Daoy (cell line): ENCODE measurements at regions not wholly inside any gene's neighbourhood (a gene's known extent, or its start where the extent isn't known, plus 50 kb on each side); places are given as distances from the start of the nearest gene placed in this dataset.
A peak's percentile ranks its signal among the peaks of the same experiment; 100 is the strongest.
"Not testable (repeated sequence)": the region's sequence is repeated elsewhere in the genome, so short reads cannot be mapped to it uniquely, and the experiment has no call there.

ENCODE experiments used
- DNase-seq: peaks from one replicate; pipeline ENCODE4 v3.0.0-alpha.2; 2015; ENCODE audit warnings: low read depth

DNA sequence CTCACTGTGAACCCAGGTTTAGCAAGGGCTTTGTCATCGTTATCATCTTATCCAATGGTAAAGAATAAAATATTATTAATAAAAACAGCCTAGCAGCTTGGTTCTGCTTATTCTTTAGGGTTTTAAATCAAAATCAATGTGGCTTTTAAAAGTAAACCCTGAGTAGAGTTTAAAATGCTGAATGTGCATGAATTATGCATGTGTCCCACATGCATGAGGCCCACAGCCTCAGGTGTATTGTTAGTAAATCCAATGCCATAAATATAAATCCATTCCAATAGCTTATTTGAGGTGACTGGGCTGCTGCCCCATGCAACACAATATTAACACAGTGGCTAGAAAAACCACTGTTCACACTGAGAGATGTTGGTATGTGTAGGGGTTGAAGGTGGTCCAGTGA, 254.1 kb downstream of the HNMT start:
- DNase-seq, result no peak

DNA sequence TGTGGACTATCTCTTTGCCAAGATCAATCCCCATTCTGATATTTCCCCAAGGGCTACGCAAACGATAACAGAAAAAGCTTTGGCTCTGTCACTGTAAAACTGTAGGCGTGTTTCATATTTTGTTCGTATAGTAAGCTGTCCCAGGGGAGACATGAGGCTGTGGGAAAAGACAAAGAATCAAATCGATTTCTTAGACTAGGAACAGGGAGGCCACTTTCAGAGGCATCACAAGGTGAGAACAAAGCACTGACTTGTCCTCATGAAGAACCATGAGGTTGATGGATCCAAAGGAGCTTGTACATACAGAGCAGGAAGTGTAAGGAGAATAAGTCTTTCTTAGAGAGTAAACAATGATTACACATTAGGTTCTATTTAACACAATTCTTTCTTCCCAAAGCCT, 255.7 kb downstream of the HNMT start:
- DNase-seq, result no peak

DNA sequence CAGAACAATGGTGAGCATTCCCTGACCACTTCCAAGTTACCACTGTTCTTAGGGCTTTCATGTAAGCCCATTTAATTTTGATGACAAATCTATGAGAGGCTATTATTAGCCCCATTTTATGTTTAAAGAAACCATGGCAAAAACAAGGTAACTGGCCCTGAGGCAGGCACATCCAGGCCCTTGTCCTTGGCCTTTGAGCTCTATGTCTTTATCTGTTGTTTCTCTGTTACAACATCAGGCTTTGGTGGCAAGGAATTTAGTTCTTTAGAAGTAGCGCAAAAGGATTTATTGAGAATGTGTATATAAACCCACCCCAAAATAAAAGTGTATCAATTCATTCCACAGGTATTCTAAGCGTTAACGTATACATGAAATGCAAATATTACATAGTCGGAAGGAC, 257.1 kb downstream of the HNMT start:
- no peak for DNase-seq

DNA sequence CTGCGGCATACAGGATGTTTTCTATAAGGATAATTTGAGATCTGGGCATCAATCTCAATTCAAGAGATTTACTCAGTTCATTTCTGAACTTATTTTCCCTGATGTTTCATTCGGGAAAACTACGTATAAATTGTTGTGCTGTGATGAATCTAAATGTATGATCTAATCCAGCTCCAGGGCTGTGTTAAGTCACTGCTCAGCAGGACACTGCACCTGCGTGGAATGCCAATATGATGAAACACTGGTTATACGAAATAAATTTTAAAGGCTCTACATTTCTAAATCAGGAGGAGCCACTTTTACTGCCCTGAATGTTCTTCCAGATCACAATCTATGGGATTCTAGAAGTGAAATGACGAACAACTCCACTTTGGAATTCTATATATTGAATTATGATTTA, 259.0 kb downstream of the HNMT start:
- DNase-seq, result peak; percentile 12

DNA sequence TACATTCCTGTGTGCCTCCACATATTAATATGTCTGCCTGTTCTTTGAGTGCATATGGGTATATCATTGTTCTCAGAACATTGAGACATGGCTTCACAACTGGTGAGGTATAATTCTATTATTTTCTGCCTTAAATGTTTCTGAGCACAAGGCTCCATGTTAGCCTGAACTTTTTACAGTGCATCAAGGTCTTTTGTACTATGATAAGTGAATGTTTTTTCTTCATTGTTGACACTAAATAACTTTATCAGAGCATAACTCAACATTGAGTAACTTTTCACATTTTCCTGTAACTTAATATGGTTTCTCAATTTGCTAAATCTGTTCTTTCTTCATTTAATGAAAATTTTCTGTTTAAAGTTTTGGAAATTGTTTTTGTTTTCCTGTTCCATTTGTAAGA, 262.9 kb downstream of the HNMT start:
- no peak for DNase-seq

DNA sequence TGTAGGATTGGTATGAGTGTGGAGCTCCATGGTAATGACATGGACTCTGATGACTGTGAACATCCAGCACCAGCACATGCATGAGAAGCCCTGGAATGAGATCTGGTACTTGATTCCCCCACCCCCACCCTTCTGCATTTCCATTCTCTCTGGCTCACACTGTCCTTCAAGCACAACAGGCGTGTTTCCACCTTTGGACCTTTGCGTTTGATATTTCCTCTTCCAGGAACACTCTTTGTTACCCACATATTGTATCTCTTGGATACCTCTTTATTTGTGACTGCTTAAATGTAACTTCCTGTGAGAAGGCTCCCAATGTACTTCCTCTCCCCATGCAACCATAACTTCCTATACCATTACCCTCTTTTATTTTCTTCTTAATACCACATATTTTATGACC, 263.8 kb downstream of the HNMT start:
- DNase-seq, result no peak

DNA sequence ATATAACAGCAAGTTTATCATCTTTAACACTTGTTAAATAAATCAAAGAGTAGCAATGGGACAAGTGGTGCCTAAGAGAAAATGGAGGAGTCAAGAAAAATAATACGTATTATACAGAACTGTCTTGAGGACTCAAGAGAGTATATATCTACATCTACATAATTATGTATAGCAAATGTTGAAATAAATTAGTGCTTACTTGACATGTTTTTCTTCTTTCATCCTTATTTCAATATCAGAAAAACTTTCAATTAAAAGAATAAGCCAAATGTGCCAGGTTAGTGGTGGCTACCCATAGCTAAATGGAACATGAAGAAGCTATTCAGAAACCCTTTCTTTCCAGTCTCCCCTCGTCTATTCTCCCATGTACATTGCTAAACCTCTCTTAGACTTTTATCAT, 267.3 kb upstream of the SPOPL start:
- DNase-seq, result no peak

DNA sequence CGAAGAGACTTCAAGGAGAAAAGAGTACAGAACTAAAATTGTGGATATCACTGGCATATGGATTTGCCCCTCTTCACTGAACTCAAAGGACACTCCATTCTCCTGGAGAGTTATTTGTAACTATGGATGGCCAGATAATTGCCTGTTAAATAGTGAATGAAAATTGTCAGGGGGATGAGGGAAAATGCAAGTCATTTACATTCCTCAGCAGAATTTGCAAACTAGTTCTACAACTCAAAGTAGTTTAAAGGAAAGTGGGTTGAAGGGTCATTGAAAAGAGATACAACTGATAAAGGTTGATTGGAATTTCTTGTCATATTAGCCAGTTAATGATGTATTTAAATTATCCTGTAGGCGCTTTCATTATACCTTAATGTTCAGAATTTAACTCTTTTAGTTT, 266.5 kb upstream of the SPOPL start:
- DNase-seq, result no peak

DNA sequence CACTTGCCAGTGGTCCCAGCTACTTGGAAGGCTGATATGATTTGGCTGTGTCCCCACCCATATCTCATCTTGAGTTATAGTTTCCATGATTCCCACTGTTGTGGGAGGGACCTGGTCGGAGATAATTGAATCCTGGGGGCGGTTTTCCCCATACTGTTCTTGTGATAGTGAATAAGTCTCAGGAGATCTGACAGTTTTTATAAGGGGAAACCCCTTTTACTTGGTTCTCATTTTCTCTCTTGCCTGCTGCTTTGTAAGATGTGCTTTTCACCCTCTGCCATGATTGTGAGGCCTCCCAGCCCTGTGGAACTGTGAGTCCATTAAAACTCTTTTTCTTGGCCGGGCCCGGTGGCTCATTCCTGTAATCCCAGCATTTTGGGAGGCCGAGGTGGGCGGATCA, 265.4 kb upstream of the SPOPL start:
- DNase-seq, result no peak

DNA sequence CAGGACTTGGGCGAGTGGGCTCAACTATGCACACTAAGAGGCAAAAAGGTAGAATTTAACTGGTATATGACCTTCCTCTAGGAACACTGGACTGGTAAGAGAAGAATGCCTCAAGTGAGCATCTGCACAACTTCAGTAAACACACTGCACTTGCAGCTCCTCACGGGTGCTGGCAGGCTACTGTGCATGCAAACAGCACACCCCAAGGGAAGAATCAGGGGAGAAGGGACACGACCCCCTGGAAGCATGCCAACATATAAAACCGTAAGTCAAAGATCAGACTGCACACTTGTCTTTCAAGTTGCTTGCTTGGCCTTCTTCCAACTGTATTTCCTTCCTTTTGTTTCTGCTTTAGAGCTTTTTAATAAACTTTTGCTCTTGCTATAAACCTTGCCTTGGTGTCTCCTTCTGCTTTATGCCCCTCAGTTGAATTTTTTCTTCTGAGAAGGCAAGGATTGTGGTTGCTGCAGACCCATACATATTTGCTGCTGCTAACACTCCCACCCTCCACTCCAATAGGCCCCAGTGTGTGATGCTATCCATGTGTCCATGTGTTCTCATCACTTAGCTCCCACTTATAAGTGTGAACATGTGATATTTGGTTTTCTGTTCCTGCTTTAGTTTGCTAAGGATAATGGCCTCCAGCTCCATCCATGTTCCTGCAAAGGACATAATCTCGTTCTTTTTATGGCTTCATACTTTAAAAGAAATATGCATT, 263.7 kb upstream of the SPOPL start:
- DNase-seq, result no peak

DNA sequence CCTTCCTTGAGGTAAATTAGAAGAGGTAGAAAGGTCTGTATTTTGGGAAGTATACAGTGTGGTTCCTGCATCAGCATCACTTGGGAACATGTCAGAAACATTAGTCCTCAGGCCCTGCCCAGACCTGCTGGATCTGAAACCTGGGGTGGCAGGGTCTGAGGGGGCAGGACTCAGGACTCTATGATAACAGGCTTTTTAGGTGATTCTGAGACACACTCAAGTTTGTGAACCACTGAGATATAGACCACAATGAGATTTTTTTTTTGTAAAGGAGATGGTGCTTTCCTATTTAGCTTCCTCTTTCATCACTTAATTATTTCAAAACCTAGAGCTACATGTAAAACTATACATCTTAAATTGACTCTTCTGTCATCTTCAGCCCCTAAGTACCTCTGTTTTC, 262.7 kb upstream of the SPOPL start:
- DNase-seq, result no peak

DNA sequence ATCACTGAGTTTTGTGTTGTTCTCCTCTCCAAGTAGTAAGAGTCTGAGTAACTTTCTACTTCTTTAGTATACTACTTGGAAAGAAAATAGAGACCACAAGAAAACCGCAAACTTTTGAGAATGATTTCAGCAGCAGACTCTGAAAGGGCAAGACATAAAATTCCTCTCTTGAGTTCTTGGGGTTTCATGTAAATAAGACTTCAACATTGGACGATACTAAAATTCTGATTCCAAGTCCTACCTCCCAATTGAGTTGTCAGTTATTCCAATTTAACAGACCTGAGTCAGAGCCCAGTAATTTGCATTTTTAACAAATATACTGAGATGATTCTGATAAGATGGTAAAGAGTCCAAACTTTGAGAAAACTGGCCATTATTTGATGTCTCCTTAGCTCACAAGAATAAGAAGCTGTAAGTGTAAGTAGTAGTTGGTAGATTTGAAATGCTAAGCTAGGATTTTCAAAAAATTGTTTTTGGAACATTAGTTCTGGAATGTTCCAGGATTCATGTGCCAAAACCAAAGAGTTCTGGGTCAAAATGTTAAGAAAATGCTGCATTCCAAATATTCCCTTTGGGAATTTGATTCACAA, 261.6 kb upstream of the SPOPL start:
- DNase-seq, result no peak

DNA sequence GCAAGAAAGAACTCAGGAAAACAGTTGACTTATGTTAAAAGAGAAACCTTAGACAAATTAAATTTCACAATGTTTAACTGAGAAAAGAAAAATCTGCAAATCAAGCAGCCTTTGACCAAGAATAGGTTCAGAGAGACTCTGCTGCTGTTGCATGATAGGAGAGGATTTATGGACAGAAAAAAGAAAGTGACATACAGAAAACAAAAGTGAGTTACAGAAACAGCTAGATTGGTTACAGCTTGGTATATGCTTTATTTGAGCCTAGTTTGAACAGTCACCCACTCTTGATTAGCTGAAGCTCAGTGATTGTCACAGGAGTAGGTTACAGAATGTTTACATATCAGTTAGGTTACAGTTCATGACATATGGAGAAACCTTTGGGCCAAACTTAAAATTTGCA, 258.2 kb upstream of the SPOPL start:
- DNase-seq, result no peak

DNA sequence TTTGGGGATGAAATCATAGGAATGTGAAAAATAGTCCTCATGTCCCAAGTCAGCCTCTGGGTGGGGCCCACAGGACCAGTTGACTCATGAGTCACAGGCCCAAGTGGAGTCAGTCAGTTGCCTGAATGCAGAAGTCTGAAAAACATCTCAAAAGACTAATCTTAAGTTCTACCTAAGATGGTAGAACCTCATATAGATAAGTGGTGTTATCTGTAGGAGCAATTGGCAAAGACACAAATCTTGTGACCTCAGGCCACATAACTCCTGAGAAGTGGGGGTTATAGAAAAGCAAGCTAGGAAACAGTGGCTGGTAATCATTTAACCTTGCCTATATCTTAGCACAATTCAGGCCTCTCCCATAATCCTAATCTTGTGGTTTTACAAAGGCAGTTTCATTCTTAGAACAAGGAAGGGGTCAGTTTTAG, 257.1 kb upstream of the SPOPL start:
- peak; percentile 4 for DNase-seq

DNA sequence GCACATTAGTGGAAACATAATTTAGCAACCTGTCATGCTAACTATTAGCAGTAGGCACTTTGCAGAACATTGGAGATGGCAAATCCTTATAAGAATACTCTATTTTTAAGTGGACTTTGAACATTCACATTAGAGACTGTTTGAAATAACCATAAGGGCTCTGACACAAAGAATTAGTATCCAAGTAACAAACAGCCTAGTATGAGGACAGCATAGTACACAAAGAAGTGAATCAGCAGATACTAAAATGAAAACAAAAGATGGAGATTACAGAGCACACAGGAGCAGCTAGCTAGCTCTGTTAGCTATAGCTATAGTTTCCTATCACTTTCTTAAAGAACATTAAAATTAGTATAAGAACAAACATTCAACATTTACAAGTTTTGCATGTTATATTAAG, 256.3 kb upstream of the SPOPL start:
- DNase-seq, result no peak

DNA sequence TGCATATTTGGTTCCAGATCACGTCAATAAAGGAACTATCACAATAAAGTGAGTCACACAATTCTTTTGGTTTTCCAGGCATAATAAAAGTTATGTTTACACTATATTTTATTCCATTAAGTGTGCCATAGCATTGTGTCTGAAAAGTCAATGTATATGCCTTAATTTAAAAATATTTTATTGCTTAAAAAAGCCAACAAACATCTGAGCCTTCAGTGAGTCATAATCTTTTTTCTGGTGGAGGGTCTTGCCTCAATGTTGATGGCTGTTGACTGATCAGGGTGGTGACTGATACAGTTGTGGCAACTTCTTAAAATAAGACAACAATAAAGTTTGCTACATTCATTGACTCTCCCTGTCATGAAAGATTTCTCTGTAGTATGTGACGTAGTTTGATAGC, 254.3 kb upstream of the SPOPL start:
- no peak for DNase-seq

DNA sequence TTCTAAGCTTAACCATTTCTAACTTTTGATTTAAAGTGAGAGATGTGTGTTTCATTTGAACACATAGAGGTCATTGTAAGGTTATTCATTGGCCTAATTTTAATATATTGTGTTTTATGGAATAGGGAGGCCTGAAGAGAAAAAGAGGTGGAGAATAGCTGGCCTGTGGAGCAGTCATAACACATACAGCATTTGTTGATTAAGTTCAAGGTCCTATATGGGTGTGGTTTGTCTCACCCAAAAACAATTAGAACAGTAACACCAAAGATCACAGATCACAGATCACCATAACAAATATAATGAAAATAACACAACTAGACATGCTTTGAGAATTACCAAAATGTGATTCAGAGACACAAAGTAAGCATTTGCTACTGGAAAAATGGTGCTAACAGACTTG, 252.4 kb upstream of the SPOPL start:
- no peak for DNase-seq

DNA sequence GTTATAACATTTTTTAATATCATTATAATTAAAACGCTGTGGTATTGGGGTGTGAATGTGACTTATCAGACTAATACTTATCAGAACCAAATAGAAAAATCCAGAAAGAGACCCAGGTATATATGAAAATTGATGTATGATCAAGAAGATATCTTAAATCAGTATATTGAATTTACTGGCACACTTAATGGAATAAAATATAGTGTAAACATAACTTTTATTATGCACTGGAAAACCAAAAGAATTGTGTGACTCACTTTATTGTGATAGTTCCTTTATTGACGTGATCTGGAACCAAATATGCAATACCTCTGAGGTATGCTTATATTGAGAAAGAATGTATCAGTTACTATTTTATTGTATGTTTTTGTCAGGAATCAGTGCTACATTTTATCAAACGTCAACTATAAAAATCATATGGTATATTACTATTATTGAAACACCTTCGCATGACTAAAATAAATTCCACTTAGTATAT, 250.7 kb upstream of the SPOPL start:
- DNase-seq, result not testable (repeated sequence)

DNA sequence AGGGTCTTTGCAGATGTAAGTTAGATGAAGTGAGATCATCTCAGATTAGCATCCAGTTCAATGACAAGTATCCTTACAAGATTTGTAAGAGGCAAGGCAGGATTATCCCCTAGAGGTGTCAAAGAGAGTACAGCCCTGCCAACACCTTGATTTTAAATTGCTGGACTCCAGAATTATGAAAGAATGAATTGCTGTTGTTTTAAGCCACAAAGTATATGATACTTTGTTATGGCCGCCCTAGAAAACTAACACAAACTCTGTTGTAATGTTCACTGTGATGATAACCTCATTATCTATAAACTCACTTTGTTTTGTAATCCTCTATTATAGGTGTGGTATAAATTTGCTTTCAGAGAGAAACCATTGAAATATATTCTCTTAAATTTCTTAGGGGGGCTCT, 249.0 kb upstream of the SPOPL start:
- DNase-seq, result no peak

DNA sequence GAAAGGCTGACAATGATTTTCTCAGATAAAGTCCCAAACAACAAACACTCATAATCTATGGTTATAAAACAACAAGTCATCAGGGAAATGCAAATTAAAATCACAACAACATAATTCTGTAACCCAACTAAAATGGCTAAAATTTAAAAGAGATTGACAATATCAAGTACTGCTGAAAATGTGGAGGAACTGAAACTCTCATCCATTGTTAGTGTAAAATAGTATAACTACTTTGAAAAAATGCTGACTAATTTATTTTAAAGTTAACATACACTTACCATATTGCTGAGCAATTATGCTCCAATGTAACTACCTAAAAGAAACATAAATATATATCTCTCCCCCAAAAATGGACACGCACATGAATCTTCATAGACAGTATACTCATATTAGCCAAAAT, 245.9 kb upstream of the SPOPL start:
- DNase-seq, result no peak

DNA sequence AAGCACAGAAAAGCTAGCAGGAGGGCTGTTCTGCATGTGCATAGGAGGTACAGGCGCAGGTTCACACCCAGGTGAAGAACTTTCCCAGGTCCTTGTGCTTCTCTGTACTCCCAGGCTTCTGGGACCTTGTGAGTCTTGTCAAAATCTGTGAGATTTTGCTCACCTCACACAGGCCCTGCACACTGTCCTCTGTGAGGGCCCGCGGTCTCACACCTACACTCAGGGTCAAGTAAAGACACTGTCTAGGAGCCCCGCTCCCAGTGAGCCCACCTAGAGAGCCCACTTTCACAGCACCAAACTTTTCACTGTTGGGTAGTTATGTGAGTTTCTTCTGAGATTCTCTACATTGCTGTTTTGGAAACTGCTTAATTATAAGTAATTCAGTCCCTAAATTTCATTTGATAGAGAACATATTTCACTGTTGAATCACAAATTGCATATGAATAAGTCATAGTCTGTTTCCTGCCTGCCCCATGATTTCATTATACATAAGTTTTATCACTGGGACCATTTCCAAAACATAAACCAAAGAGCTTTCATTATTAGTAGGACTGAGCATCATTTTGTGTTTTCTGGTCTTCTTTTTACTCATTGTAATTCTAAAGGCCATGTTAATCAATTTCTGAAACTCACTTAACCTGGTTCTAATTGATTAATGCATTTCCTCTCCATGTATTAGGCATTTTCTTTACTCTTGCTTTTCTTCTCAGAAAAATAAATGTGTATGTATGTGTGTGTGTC, 234.2 kb upstream of the SPOPL start:
- DNase-seq, result peak; percentile 22

DNA sequence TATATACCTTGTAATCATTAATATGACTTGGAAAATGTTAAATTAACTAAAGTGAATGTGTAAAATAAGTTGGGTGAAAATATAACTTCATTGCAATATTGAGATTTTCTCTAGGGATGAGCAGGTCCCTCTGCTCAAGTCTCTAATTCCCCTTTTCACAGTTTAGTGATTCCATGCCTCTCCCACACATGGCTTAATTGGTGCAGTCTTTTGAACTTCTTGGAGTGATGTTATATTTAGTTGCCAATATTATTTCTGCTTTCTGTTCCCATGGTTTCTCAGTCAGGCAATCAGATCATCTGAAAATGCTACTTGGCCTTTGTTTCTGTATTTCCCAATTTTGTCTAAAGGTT, 233.7 kb upstream of the SPOPL start:
- DNase-seq, result no peak

DNA sequence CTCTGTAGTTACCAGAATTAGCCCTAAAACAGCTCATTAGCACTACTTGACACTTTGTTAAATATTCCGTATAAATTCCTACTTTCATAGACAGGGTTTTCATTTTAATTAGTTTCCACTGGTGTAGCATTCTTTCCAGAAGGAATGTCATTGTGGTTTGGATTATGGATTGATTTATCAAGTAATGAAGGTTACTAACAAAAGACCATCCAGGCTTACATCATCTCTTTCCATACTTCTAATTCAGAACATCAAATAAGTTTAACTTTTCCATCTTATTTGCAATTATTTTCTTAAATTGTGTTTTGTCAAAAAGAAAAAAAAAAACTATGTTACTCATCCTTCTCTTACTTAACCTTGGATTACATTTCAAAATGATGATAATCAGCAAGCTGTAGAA, 231.8 kb upstream of the SPOPL start:
- no peak for DNase-seq
